K562 (cell line): ENCODE measurements at regions not wholly inside any gene's neighbourhood (a gene's known extent, or its start where the extent isn't known, plus 50 kb on each side); places are given as distances from the start of the nearest gene placed in this dataset.

Experiments
- ATAC-seq: fragments of 200-7000 bp; cut with Tn5 transposase; 3 replicates; pipeline ENCODE4 v1.9.1; 2020; ENCODE audit warnings: moderate library complexity
- BruUV-seq: library from RNA; stranded (reverse); fragments of 400-500 nt; replicated peaks from 2 replicates; lab custom pipeline; 2021; lab: Mats Ljungman, UMichigan
- CTCF ChIA-PET: fragments of 300-600 bp; formaldehyde crosslinking; extraction: SDS; loops from one replicate; lab custom pipeline; 2021; ENCODE audit warnings: low intra/inter-chr PET ratio; lab: Yijun Ruan, JAX
- POLR2A ChIA-PET: fragments of 300-600, 350-650 bp; sonication (Branson Sonifier 250); formaldehyde crosslinking; extraction: SDS; loops from one replicate; lab custom pipeline; 2021; ENCODE audit warnings: antibody characterized with exemption, inconsistent platforms; lab: Yijun Ruan, JAX
- DNase-seq, 4 experiments: peaks; one replicate each; pipeline versions ENCODE4 v3.0.0 to v3.0.0-alpha.2; 2011 to 2018; ENCODE audit warnings: low spot score in 3 of 4, mixed read lengths in 3 of 4; ENCODE audit errors: extremely low read depth in 1 of 4
- FAIRE-seq: peaks from 2 replicates; lab custom pipeline; 2011; peaks lifted over from hg19 to GRCh38; lab: Jason Lieb, UNC
- H2AFZ ChIP-seq: 2 replicates; pipeline ENCODE4 v1.6.0; 2011; ENCODE audit warnings: low read depth, low read length, control low read depth, inconsistent platforms
- H3K27ac ChIP-seq: fragments of 200-600 bp; 3 replicates; pipeline ENCODE4 v1.8.0; 2011; ENCODE audit warnings: low read depth, mild to moderate bottlenecking, control low read depth, inconsistent platforms, low read length, moderate library complexity, mixed read lengths; ENCODE audit errors: extremely low read depth
- H3K27me3 ChIP-seq, 2 experiments: fragments of 300-600 bp in 1 of 2; 2 replicates in 1 of 2; 3 replicates in 1 of 2; pipeline versions ENCODE4 v1.6.0 to v1.8.0; 2011; ENCODE audit warnings: inconsistent platforms in 2 of 2, low read length in 2 of 2, mild to moderate bottlenecking in 1 of 2, mixed read lengths in 1 of 2, moderate library complexity in 1 of 2; ENCODE audit not compliant: control insufficient read depth in 2 of 2, insufficient read depth in 2 of 2
- H3K36me3 ChIP-seq: fragments of 300-600 bp; 3 replicates; pipeline ENCODE4 v1.8.0; 2011; ENCODE audit warnings: mild to moderate bottlenecking, low read length, inconsistent platforms; ENCODE audit not compliant: control insufficient read depth, insufficient read depth
- H3K4me1 ChIP-seq, 2 experiments: fragments of 200-600 bp in 1 of 2; replicated peaks in 1 of 2; 2 replicates in 1 of 2; 3 replicates in 1 of 2; pipeline versions ENCODE4 v1.5.1 to v1.8.0; 2011; ENCODE audit warnings: inconsistent platforms in 2 of 2, low read length in 2 of 2, mild to moderate bottlenecking in 1 of 2, mixed read lengths in 1 of 2, moderate library complexity in 1 of 2; ENCODE audit not compliant: control insufficient read depth in 2 of 2, insufficient read depth in 2 of 2
- H3K4me2 ChIP-seq: 2 replicates; pipeline ENCODE4 v1.6.1; 2011; ENCODE audit warnings: low read length, control low read depth, inconsistent platforms, mixed read lengths; ENCODE audit not compliant: insufficient read depth
- H3K4me3 ChIP-seq: fragments of 200-600 bp; sonication (generic), shearing (Covaris generic); 2 replicates; pipeline ENCODE4 v1.5.1; 2016; ENCODE audit warnings: control low read depth, inconsistent platforms
- H3K79me2 ChIP-seq: fragments of 200-600 bp; 3 replicates; pipeline ENCODE4 v1.8.0; 2011; ENCODE audit warnings: low read length, inconsistent platforms; ENCODE audit not compliant: control insufficient read depth, insufficient read depth
- H3K9ac ChIP-seq, 2 experiments: 2 replicates each; pipeline versions ENCODE4 v1.6.0 to v1.6.1; 2011; ENCODE audit warnings: low read depth in 2 of 2, low read length in 2 of 2, control low read depth in 1 of 2, inconsistent platforms in 1 of 2, mild to moderate bottlenecking in 1 of 2, mixed read lengths in 1 of 2; ENCODE audit not compliant: insufficient read depth in 1 of 2
- H3K9me1 ChIP-seq: one replicate; pipeline ENCODE4 v1.6.0; 2011; ENCODE audit warnings: inconsistent platforms, mild to moderate bottlenecking, low read length, moderate library complexity; ENCODE audit not compliant: control insufficient read depth, insufficient read depth
- H3K9me3 ChIP-seq: replicated peaks from 2 replicates; pipeline ENCODE4 v1.5.1; 2011; ENCODE audit warnings: low read depth, low read length, inconsistent platforms; ENCODE audit not compliant: control insufficient read depth, insufficient read depth
- H4K20me1 ChIP-seq: replicated peaks from 2 replicates; pipeline ENCODE4 v1.6.1; 2011; ENCODE audit warnings: low read length, inconsistent platforms, mixed read lengths; ENCODE audit not compliant: control insufficient read depth, insufficient read depth
- C11orf30 ChIP-seq: fragments of 450-650 bp; IDR thresholded peaks from 2 replicates; pipeline ENCODE4 v1.6.1; 2016; ENCODE audit warnings: low read depth, mild to moderate bottlenecking
- FOS ChIP-seq: IDR thresholded peaks from 3 replicates; pipeline ENCODE4 v1.6.1; 2011; ENCODE audit not compliant: insufficient read length; ENCODE audit errors: extremely low read depth
- HOMEZ ChIP-seq: fragments of 250-450 bp; sonication (Bioruptor Pico); IDR thresholded peaks from 2 replicates; pipeline ENCODE4 v1.4.0; 2020; ENCODE audit warnings: mild to moderate bottlenecking, moderate library complexity
- PKNOX1 ChIP-seq: fragments of 450-650 bp; IDR thresholded peaks from 2 replicates; pipeline ENCODE4 v1.6.1; 2016
- POLR3A ChIP-seq: IDR thresholded peaks from 2 replicates; pipeline ENCODE4 v1.6.1; 2011; ENCODE audit warnings: borderline replicate concordance, mild to moderate bottlenecking, moderate library complexity; ENCODE audit not compliant: insufficient read length, insufficient read depth; ENCODE audit errors: extremely low read depth
- SMAD4 ChIP-seq: fragments of 250-450 bp; sonication (Bioruptor Pico); conservative IDR thresholded peaks from 2 replicates; pipeline ENCODE4 v1.8.0; 2021; ENCODE audit warnings: inconsistent platforms, mild to moderate bottlenecking, moderate library complexity
- WHSC1 ChIP-seq: IDR thresholded peaks from one replicate; pipeline ENCODE4 v1.6.1; 2012; ENCODE audit warnings: low read length, control low read depth, inconsistent platforms
- ZNF263 ChIP-seq: sonication (generic); formaldehyde crosslinking; IDR thresholded peaks from 2 replicates; pipeline ENCODE4 v1.8.0; 2022; ENCODE audit warnings: mild to moderate bottlenecking, missing genetic modification reagents, borderline replicate concordance
- ZNF75A ChIP-seq: fragments of 450-650 bp; formaldehyde crosslinking; IDR thresholded peaks from 2 replicates; pipeline ENCODE4 v1.4.0; 2020; ENCODE audit warnings: mild to moderate bottlenecking
- WGBS: fragments of 100-300 bp; shearing (Covaris generic); methylation state at CpG from one replicate; pipeline ENCODE4 v1.1.6; 2016; ENCODE audit warnings: low coverage, mixed read lengths; ENCODE audit not compliant: insufficient coverage; ENCODE audit errors: missing lambda C conversion rate; 5-methylcytosine and 5-hydroxymethylcytosine counted together
- in situ Hi-C: fragments of 300-500 bp; cut with MboI; formaldehyde crosslinking; loops from 4 replicates; pipeline ENCODE4 v1.15.0; 2018; ENCODE audit warnings: inconsistent platforms, mixed read lengths
- intact Hi-C: fragments of 100-400 bp; cut with micrococcal nuclease; formaldehyde crosslinking; loops from 2 replicates; pipeline ENCODE4 v1.14.2; 2022

GRCh38 chr13:103694471-103694870 is 628.3 kb upstream of the SLC10A2 start:
- H4K20me1 ChIP-seq: no peaks in the 10 kb centered on the region
- H3K9me3 ChIP-seq: no peaks in the 10 kb centered on the region
- no peaks in the 10 kb centered on the region for H3K9me1 ChIP-seq
- H2AFZ ChIP-seq: no peak overlapping the region
- FAIRE-seq (no peak), DNase-seq (no peak), ATAC-seq (no peak)
- in situ Hi-C loops: no loop called here
- no peak overlapping the region for H3K27ac ChIP-seq
- no peaks in the 10 kb centered on the region for H3K27me3 ChIP-seq
- no peaks in the 10 kb centered on the region for H3K4me1 ChIP-seq
- WGBS: 0% methylated on average over 4 of the region's 4 CpGs
- ChIA-PET CTCF (no interaction called here), POLR2A (no interaction called here)
- BruUV-seq: no TSS peak
- intact Hi-C loops: no loop called here
- no peak overlapping the region for H3K9ac ChIP-seq
- no peak for TF ChIP-seq WHSC1
- no peak for TF ChIP-seq ZNF263
- no peak for TF ChIP-seq C11orf30
- TF ChIP-seq SMAD4 (CRISPR knock-in tag): no peak
- TF ChIP-seq HOMEZ (CRISPR knock-in tag): no peak
- TF ChIP-seq ZNF75A (CRISPR knock-in tag): no peak
- TF ChIP-seq FOS: no peak
- no peak for TF ChIP-seq PKNOX1
- TF ChIP-seq POLR3A: no peak
- H3K36me3 ChIP-seq: no peaks in the 10 kb centered on the region
- H3K4me3 ChIP-seq: no peak overlapping the region
- no peaks in the 10 kb centered on the region for H3K79me2 ChIP-seq
- H3K4me2 ChIP-seq: no peak overlapping the region
